ENCODE measurements at regions not wholly inside any gene's neighbourhood (a gene's known extent, or its start where the extent isn't known, plus 50 kb on each side); places are given as distances from the start of the nearest gene placed in this dataset.

GRCh38 chr15:92320012-92320699 lies 73.5 kb upstream of the ST8SIA2 start:
- Mint-ChIP-seq H3K36me3 (ENCODE audit: low read depth) (no peaks in the 10 kb centered on the region), H3K9me3 (no peaks in the 10 kb centered on the region)
- no peak for DNase-seq

GRCh38 chr15:92322566-92323355 lies 70.9 kb upstream of the ST8SIA2 start:
- Mint-ChIP-seq H3K4me3 (no peak overlapping the region), H3K27ac (no peak overlapping the region), H3K4me1 (no peaks in the 10 kb centered on the region), H3K9me3 (no peaks in the 10 kb centered on the region), H3K36me3 (ENCODE audit: low read depth) (no peaks in the 10 kb centered on the region), H3K27me3 (peaks cover 3% of the 10 kb centered on the region)
- no peak for DNase-seq
- intact Hi-C loops (cut with micrococcal nuclease), result no loop called here

More at GRCh38 chr15:92320012-92320699, 73.5 kb upstream of the ST8SIA2 start:
- no peaks in the 10 kb centered on the region for H3K4me1 Mint-ChIP-seq
- H3K4me3 Mint-ChIP-seq, result no peak overlapping the region
- H3K27ac Mint-ChIP-seq, result no peak overlapping the region
- intact Hi-C loops (cut with micrococcal nuclease), result no loop called here
- peaks cover 3% of the 10 kb centered on the region for H3K27me3 Mint-ChIP-seq

GRCh38 chr15:92323525-92323924 lies 70.2 kb upstream of the ST8SIA2 start:
- Mint-ChIP-seq H3K27me3 (peaks cover 3% of the 10 kb centered on the region), H3K4me3 (no peak overlapping the region), H3K27ac (no peak overlapping the region), H3K4me1 (no peaks in the 10 kb centered on the region), H3K9me3 (no peaks in the 10 kb centered on the region), H3K36me3 (ENCODE audit: low read depth) (no peaks in the 10 kb centered on the region)
- intact Hi-C loops (cut with micrococcal nuclease), result no loop called here
- no peak for DNase-seq

GRCh38 chr15:92324101-92324963 lies 69.3 kb upstream of the ST8SIA2 start:
- no peak for DNase-seq
- Mint-ChIP-seq H3K36me3 (ENCODE audit: low read depth) (no peaks in the 10 kb centered on the region), H3K27ac (no peak overlapping the region), H3K4me3 (no peak overlapping the region), H3K9me3 (no peaks in the 10 kb centered on the region), H3K27me3 (peaks cover 4% of the 10 kb centered on the region), H3K4me1 (no peaks in the 10 kb centered on the region)
- intact Hi-C loops (cut with micrococcal nuclease), result no loop called here

- Mint-ChIP-seq H3K36me3 (ENCODE audit: low read depth) (no peaks in the 10 kb centered on the region), H3K27ac (no peak overlapping the region), H3K4me3 (no peak overlapping the region), H3K27me3 (peaks cover 4% of the 10 kb centered on the region), H3K4me1 (no peaks in the 10 kb centered on the region), H3K9me3 (no peaks in the 10 kb centered on the region)
- no peak for DNase-seq
- intact Hi-C loops (cut with micrococcal nuclease), result no loop called here
These were observed 67.4 kb upstream of the ST8SIA2 start for GRCh38 chr15:92326236-92326635.

GRCh38 chr15:92327033-92327432 lies 66.6 kb upstream of the ST8SIA2 start:
- H3K27ac Mint-ChIP-seq, result no peak overlapping the region
- no peaks in the 10 kb centered on the region for H3K4me1 Mint-ChIP-seq
- no peak for DNase-seq
- intact Hi-C loops (cut with micrococcal nuclease), result no loop called here
- H3K4me3 Mint-ChIP-seq, result no peak overlapping the region
- peaks cover 4% of the 10 kb centered on the region for H3K27me3 Mint-ChIP-seq
- no peaks in the 10 kb centered on the region for H3K9me3 Mint-ChIP-seq
- H3K36me3 Mint-ChIP-seq (ENCODE audit: low read depth), result no peaks in the 10 kb centered on the region

- DNase-seq, result no peak
- peaks cover 4% of the 10 kb centered on the region for H3K27me3 Mint-ChIP-seq
- no peaks in the 10 kb centered on the region for H3K9me3 Mint-ChIP-seq
- no peak overlapping the region for H3K27ac Mint-ChIP-seq
- no peak overlapping the region for H3K4me3 Mint-ChIP-seq
- intact Hi-C loops (cut with micrococcal nuclease), result no loop called here
- H3K4me1 Mint-ChIP-seq, result no peaks in the 10 kb centered on the region
- no peaks in the 10 kb centered on the region for H3K36me3 Mint-ChIP-seq (ENCODE audit: low read depth)
These were observed 65.5 kb upstream of the ST8SIA2 start for GRCh38 chr15:92328207-92328606.

GRCh38 chr15:92332125-92332899 lies 61.4 kb upstream of the ST8SIA2 start:
- no peak for DNase-seq
- Mint-ChIP-seq H3K36me3 (ENCODE audit: low read depth) (no peaks in the 10 kb centered on the region), H3K27ac (no peak overlapping the region), H3K4me3 (no peak overlapping the region), H3K27me3 (peaks cover 3% of the 10 kb centered on the region), H3K4me1 (no peaks in the 10 kb centered on the region), H3K9me3 (no peaks in the 10 kb centered on the region)
- intact Hi-C loops (cut with micrococcal nuclease), result no loop called here

GRCh38 chr15:92333709-92334108 lies 60.0 kb upstream of the ST8SIA2 start:
- no peak for DNase-seq
- H3K36me3 Mint-ChIP-seq (ENCODE audit: low read depth), result no peaks in the 10 kb centered on the region
- H3K9me3 Mint-ChIP-seq, result no peaks in the 10 kb centered on the region
- H3K4me1 Mint-ChIP-seq, result no peaks in the 10 kb centered on the region
- intact Hi-C loops (cut with micrococcal nuclease), result no loop called here
- H3K27me3 Mint-ChIP-seq, result peaks cover 7% of the 10 kb centered on the region
- no peak overlapping the region for H3K27ac Mint-ChIP-seq
- H3K4me3 Mint-ChIP-seq, result no peak overlapping the region

- no peaks in the 10 kb centered on the region for H3K36me3 Mint-ChIP-seq (ENCODE audit: low read depth)
- H3K4me3 Mint-ChIP-seq, result no peak overlapping the region
- no peak for DNase-seq
- no peaks in the 10 kb centered on the region for H3K4me1 Mint-ChIP-seq
- H3K9me3 Mint-ChIP-seq, result no peaks in the 10 kb centered on the region
- H3K27ac Mint-ChIP-seq, result no peak overlapping the region
- intact Hi-C loops (cut with micrococcal nuclease), result no loop called here
- H3K27me3 Mint-ChIP-seq, result peaks cover 7% of the 10 kb centered on the region
These were observed 57.2 kb upstream of the ST8SIA2 start for GRCh38 chr15:92336419-92336987.

- H3K27me3 Mint-ChIP-seq, result peaks cover 11% of the 10 kb centered on the region
- no peaks in the 10 kb centered on the region for H3K36me3 Mint-ChIP-seq (ENCODE audit: low read depth)
- no peak overlapping the region for H3K27ac Mint-ChIP-seq
- H3K4me3 Mint-ChIP-seq, result no peak overlapping the region
- intact Hi-C loops (cut with micrococcal nuclease), result no loop called here
- no peaks in the 10 kb centered on the region for H3K9me3 Mint-ChIP-seq
- no peaks in the 10 kb centered on the region for H3K4me1 Mint-ChIP-seq
- DNase-seq, result no peak
These were observed 54.3 kb upstream of the ST8SIA2 start for GRCh38 chr15:92339361-92339760.

Measured in activated CD4-positive, alpha-beta T cell treated with anti-CD3 and anti-CD28 coated beads, Interleukin-2, amount 10 ng/mL, durations not matched to agents 24 days and 14 days (primary cell).